CD14-positive monocyte (primary cell): ENCODE measurements at regions not wholly inside any gene's neighbourhood (a gene's known extent, or its start where the extent isn't known, plus 50 kb on each side); places are given as distances from the start of the nearest gene placed in this dataset.
A peak's percentile ranks its signal among the peaks of the same experiment; 100 is the strongest.

Experiments
- DNase-seq, 3 donors: peaks; one replicate each; pipeline ENCODE4 v3.0.0-alpha.2; 2011 to 2022
- H2AFZ ChIP-seq: 2 replicates; pipeline ENCODE4 v1.6.0; 2012; ENCODE audit warnings: mild to moderate bottlenecking, low read depth, low read length, inconsistent platforms; ENCODE audit not compliant: insufficient read depth, poor library complexity, severe bottlenecking
- H3K27ac ChIP-seq, 2 donors: 1 replicate in 1 of 2; 2 replicates in 1 of 2; pipeline ENCODE4 v1.5.1; 2012 to 2013; ENCODE audit warnings: low read length in 2 of 2, control low read depth in 1 of 2, inconsistent platforms in 1 of 2, low read depth in 1 of 2, mild to moderate bottlenecking in 1 of 2
- H3K27me3 ChIP-seq, 2 donors: one replicate each; pipeline versions ENCODE4 v1.6.0 to v1.6.1; 2011 to 2013; ENCODE audit warnings: low read length in 2 of 2; ENCODE audit not compliant: control insufficient read depth in 2 of 2, insufficient read depth in 2 of 2
- H3K36me3 ChIP-seq, 2 donors: replicated peaks in 1 of 2; 1 replicate in 1 of 2; 2 replicates in 1 of 2; pipeline versions ENCODE4 v1.5.1 to v1.6.1; 2012 to 2013; ENCODE audit warnings: low read length in 2 of 2, control low read depth in 1 of 2, inconsistent platforms in 1 of 2, mild to moderate bottlenecking in 1 of 2; ENCODE audit not compliant: insufficient read depth in 2 of 2, control insufficient read depth in 1 of 2
- H3K4me1 ChIP-seq, 2 donors: 1 replicate in 1 of 2; 2 replicates in 1 of 2; pipeline versions ENCODE4 v1.5.1 to v1.6.1; 2012 to 2013; ENCODE audit warnings: low read length in 2 of 2, control low read depth in 1 of 2, inconsistent platforms in 1 of 2, mild to moderate bottlenecking in 1 of 2, moderate library complexity in 1 of 2; ENCODE audit not compliant: insufficient read depth in 2 of 2, control insufficient read depth in 1 of 2
- H3K4me2 ChIP-seq: replicated peaks from 2 replicates; pipeline ENCODE3; 2012; ENCODE audit warnings: low read length, moderate library complexity, mild to moderate bottlenecking; ENCODE audit not compliant: poor library complexity, severe bottlenecking; ENCODE audit errors: extremely low read depth
- H3K4me3 ChIP-seq, 3 experiments: fragments of 200-600 bp in 1 of 3; sonication (generic) in 1 of 3; replicated peaks in 1 of 3; 1 replicate in 2 of 3; 2 replicates in 1 of 3; pipeline ENCODE4 v1.5.1; 2011 to 2013; ENCODE audit warnings: low read length in 3 of 3, mild to moderate bottlenecking in 3 of 3, control low read depth in 2 of 3, low read depth in 2 of 3, inconsistent platforms in 1 of 3, moderate library complexity in 1 of 3
- H3K79me2 ChIP-seq: 2 replicates; pipeline ENCODE4 v1.6.0; 2012; ENCODE audit warnings: mild to moderate bottlenecking, control low read depth, inconsistent platforms, low read length, moderate library complexity; ENCODE audit not compliant: insufficient read depth
- H3K9ac ChIP-seq: 2 replicates; pipeline ENCODE4 v1.6.0; 2017; ENCODE audit warnings: low read length, mild to moderate bottlenecking; ENCODE audit not compliant: insufficient read depth, poor library complexity, severe bottlenecking
- H3K9me3 ChIP-seq, 2 donors: replicated peaks in 1 of 2; 1 replicate in 1 of 2; 2 replicates in 1 of 2; pipeline versions ENCODE4 v1.5.1 to v1.6.1; 2012 to 2013; ENCODE audit warnings: low read length in 2 of 2, control low read depth in 1 of 2; ENCODE audit not compliant: control insufficient read depth in 1 of 2, insufficient read depth in 1 of 2
- H4K20me1 ChIP-seq: 2 replicates; pipeline ENCODE4 v1.6.0; 2012; ENCODE audit warnings: mild to moderate bottlenecking, low read length, control low read depth, moderate library complexity; ENCODE audit not compliant: insufficient read depth
- H3K27ac Mint-ChIP-seq, 7 donors: one replicate each; pipeline ENCODE4 v1.8.0; 2020; ENCODE audit warnings: mild to moderate bottlenecking in 7 of 7, mixed read lengths in 7 of 7, moderate library complexity in 6 of 7, inconsistent platforms in 2 of 7
- H3K27me3 Mint-ChIP-seq, 3 donors: one replicate each; pipeline ENCODE4 v1.8.0; 2021 to 2022; ENCODE audit warnings: low read depth in 3 of 3, mild to moderate bottlenecking in 3 of 3, mixed read lengths in 3 of 3, moderate library complexity in 3 of 3, inconsistent platforms in 1 of 3
- H3K36me3 Mint-ChIP-seq, 2 donors: one replicate each; pipeline ENCODE4 v1.8.0; 2020; ENCODE audit warnings: mixed read lengths in 2 of 2, inconsistent platforms in 1 of 2, mild to moderate bottlenecking in 1 of 2
- H3K4me1 Mint-ChIP-seq: one replicate; pipeline ENCODE4 v1.8.0; 2020; ENCODE audit warnings: mild to moderate bottlenecking, mixed read lengths
- H3K4me3 Mint-ChIP-seq, 2 donors: one replicate each; pipeline ENCODE4 v1.8.0; 2020; ENCODE audit warnings: mild to moderate bottlenecking in 2 of 2, mixed read lengths in 2 of 2, moderate library complexity in 1 of 2
- H3K9me3 Mint-ChIP-seq, 7 donors: one replicate each; pipeline ENCODE4 v1.8.0; 2020 to 2022; ENCODE audit warnings: mixed read lengths in 7 of 7, mild to moderate bottlenecking in 6 of 7, moderate library complexity in 6 of 7, inconsistent platforms in 2 of 7
- WGBS: methylation state at CpG from one replicate; pipeline ENCODE4 v1.1.5; 2013; ENCODE audit warnings: missing lambda C conversion rate; ENCODE audit not compliant: insufficient coverage; 5-methylcytosine and 5-hydroxymethylcytosine counted together
- intact Hi-C, 2 donors: fragments of 100-400 bp; cut with micrococcal nuclease; formaldehyde crosslinking; loops; one replicate each; pipeline versions ENCODE4 v1.15.0 to v1.15.1; 2023
- TF ChIP-seq, protein P1 (sequence below): fragments of 200-600 bp; IDR thresholded peaks from one replicate; pipeline ENCODE4 v1.8.0; 2022; ENCODE audit warnings: antibody characterized with exemption, mild to moderate bottlenecking

DNA sequence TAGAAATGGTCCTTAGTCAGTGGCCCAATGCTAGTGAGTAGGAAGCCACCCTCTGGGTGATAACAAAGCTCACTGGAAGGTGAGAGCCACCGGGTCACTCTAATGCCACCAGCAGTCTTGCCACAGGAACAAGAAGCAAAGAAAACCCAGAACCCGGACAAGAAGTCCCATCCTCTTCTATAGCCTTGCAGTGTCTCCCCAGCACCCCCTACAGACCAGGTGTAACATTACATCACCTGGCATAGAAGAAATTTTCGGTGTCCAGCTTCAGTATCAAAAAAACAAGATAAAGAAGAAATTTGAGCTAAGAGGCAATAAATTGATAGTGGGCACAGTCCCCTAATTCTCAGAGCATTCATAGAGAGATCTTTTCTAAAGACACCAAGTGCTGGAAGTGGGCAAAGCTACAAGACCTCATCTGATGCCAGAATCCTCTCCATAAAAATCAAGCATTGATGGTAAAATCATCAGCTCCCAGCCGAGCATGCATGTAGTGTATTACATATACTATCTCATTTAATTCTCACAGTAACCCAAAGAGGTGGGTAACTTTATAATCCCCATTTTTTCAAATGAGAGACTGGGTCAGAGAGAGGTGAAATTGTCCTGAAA is 491.0 kb downstream of the MATN1 start:
- no peaks in the 10 kb centered on the region for H3K4me1 Mint-ChIP-seq
- Histone ChIP-seq H3K4me2 (no peak overlapping the region), H3K4me1 (no peaks in the 10 kb centered on the region), H3K9me3 (no peaks in the 10 kb centered on the region), H3K27ac (no peak overlapping the region), H3K9ac (no peak overlapping the region), H3K36me3 (no peaks in the 10 kb centered on the region), H3K27me3 (no peaks in the 10 kb centered on the region), H3K79me2 (no peaks in the 10 kb centered on the region), H4K20me1 (no peaks in the 10 kb centered on the region), H3K4me3 (no peak overlapping the region), H2AFZ (no peak overlapping the region)
- DNase-seq, result peak in 1 of 3 donors; percentile 0
- no peak overlapping the region for H3K27ac Mint-ChIP-seq
- no peaks in the 10 kb centered on the region for H3K36me3 Mint-ChIP-seq
- H3K27me3 Mint-ChIP-seq, result peaks cover 2 to 10% (median 4%) of the 10 kb centered on the region in 3 donors
- TF ChIP-seq, protein P1, sequence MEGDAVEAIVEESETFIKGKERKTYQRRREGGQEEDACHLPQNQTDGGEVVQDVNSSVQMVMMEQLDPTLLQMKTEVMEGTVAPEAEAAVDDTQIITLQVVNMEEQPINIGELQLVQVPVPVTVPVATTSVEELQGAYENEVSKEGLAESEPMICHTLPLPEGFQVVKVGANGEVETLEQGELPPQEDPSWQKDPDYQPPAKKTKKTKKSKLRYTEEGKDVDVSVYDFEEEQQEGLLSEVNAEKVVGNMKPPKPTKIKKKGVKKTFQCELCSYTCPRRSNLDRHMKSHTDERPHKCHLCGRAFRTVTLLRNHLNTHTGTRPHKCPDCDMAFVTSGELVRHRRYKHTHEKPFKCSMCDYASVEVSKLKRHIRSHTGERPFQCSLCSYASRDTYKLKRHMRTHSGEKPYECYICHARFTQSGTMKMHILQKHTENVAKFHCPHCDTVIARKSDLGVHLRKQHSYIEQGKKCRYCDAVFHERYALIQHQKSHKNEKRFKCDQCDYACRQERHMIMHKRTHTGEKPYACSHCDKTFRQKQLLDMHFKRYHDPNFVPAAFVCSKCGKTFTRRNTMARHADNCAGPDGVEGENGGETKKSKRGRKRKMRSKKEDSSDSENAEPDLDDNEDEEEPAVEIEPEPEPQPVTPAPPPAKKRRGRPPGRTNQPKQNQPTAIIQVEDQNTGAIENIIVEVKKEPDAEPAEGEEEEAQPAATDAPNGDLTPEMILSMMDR, result peak; percentile 68
- 17% methylated on average over 2 of the region's 4 CpGs for WGBS
- no peak overlapping the region for H3K4me3 Mint-ChIP-seq
- intact Hi-C loops, result no loop called here
- peaks cover 0 to 2% (median 0%) of the 10 kb centered on the region in 7 donors for H3K9me3 Mint-ChIP-seq

DNA sequence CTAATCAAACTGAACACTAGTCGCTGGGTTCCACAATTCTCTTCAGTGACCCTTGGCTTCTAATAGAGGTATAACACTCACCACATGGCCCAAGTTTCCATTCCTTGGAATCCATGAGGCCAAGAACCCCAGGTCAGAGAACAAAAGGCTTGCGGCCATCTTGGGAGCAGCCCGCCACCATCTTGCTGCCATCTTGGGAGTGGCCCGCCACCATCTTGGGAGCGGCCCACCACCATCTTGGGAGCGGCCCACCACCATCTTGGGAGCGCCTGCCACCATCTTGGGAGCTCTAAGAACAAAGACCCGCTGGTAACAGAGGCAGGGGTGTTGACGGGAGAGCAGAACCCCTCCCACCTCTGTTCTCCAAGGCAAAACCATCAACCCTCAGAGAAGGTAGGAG is 493.4 kb downstream of the MATN1 start:
- no peak overlapping the region for H3K27ac Mint-ChIP-seq
- TF ChIP-seq, protein P1, result no peak
- peaks cover 4 to 7% (median 6%) of the 10 kb centered on the region in 3 donors for H3K27me3 Mint-ChIP-seq
- no peaks in the 10 kb centered on the region for H3K27me3 ChIP-seq
- DNase-seq, result no peak
- intact Hi-C loops, result no loop called here
- no peak overlapping the region for H2AFZ ChIP-seq
- H4K20me1 ChIP-seq, result no peaks in the 10 kb centered on the region
- H3K4me1 Mint-ChIP-seq, result no peaks in the 10 kb centered on the region
- H3K4me3 ChIP-seq, result no peak overlapping the region
- H3K9me3 Mint-ChIP-seq, result peaks cover 0 to 2% (median 0%) of the 10 kb centered on the region in 7 donors
- H3K36me3 Mint-ChIP-seq, result no peaks in the 10 kb centered on the region
- no peak overlapping the region for H3K4me2 ChIP-seq
- H3K27ac ChIP-seq, result no peak overlapping the region
- H3K9me3 ChIP-seq, result no peaks in the 10 kb centered on the region
- no peaks in the 10 kb centered on the region for H3K4me1 ChIP-seq
- no peak overlapping the region for H3K9ac ChIP-seq
- WGBS, result 92% methylated on average over 4 of the region's 9 CpGs
- H3K36me3 ChIP-seq, result no peaks in the 10 kb centered on the region
- no peak overlapping the region for H3K4me3 Mint-ChIP-seq
- H3K79me2 ChIP-seq, result no peaks in the 10 kb centered on the region
